H9 (cell line): ENCODE measurements at regions not wholly inside any gene's neighbourhood (a gene's known extent, or its start where the extent isn't known, plus 50 kb on each side); places are given as distances from the start of the nearest gene placed in this dataset.

Experiments
- DNase-seq: peaks from one replicate; pipeline ENCODE4 v3.0.0-alpha.2; 2017
- H2AFZ ChIP-seq: one replicate; pipeline ENCODE4 v1.6.1; 2013; ENCODE audit warnings: mild to moderate bottlenecking, low read length, control low read depth, moderate library complexity
- H2AK5ac ChIP-seq: 2 replicates; pipeline ENCODE4 v1.6.1; 2013; ENCODE audit warnings: low read length, control low read depth, mixed read lengths; ENCODE audit not compliant: insufficient read length
- H2BK120ac ChIP-seq: one replicate; pipeline ENCODE4 v1.6.1; 2013; ENCODE audit warnings: low read depth, mild to moderate bottlenecking, low read length, control low read depth, inconsistent platforms; ENCODE audit not compliant: poor library complexity, severe bottlenecking
- H2BK12ac ChIP-seq: 2 replicates; pipeline ENCODE4 v1.6.1; 2013; ENCODE audit warnings: low read length, control low read depth, mixed read lengths, low read depth; ENCODE audit not compliant: insufficient read length
- H2BK15ac ChIP-seq: 2 replicates; pipeline ENCODE4 v1.6.1; 2013; ENCODE audit warnings: low read depth, low read length, control low read depth
- H2BK20ac ChIP-seq: one replicate; pipeline ENCODE4 v1.6.1; 2013; ENCODE audit warnings: low read depth, mild to moderate bottlenecking, low read length, control low read depth, inconsistent platforms; ENCODE audit not compliant: poor library complexity, severe bottlenecking
- H2BK5ac ChIP-seq: 2 replicates; pipeline ENCODE4 v1.6.1; 2013; ENCODE audit warnings: low read length, control low read depth, mixed read lengths; ENCODE audit not compliant: insufficient read length
- H3K14ac ChIP-seq: 2 replicates; pipeline ENCODE4 v1.6.1; 2013; ENCODE audit warnings: low read length, control low read depth; ENCODE audit not compliant: insufficient read depth
- H3K18ac ChIP-seq: 2 replicates; pipeline ENCODE4 v1.6.1; 2013; ENCODE audit warnings: low read depth, mild to moderate bottlenecking, mixed read lengths, low read length, control low read depth; ENCODE audit not compliant: insufficient read length
- H3K23ac ChIP-seq: 2 replicates; pipeline ENCODE4 v1.6.1; 2013; ENCODE audit warnings: low read length, control low read depth, mixed read lengths, low read depth; ENCODE audit not compliant: insufficient read length
- H3K23me2 ChIP-seq: 2 replicates; pipeline ENCODE4 v1.6.1; 2013; ENCODE audit warnings: low read depth, mild to moderate bottlenecking, mixed read lengths, low read length, control low read depth; ENCODE audit not compliant: insufficient read length, poor library complexity, severe bottlenecking
- H3K27ac ChIP-seq: 2 replicates; pipeline ENCODE4 v1.5.1; 2013; ENCODE audit warnings: low read length, control low read depth, mixed read lengths, low read depth; ENCODE audit not compliant: insufficient read length
- H3K27me3 ChIP-seq: 2 replicates; pipeline ENCODE4 v1.6.1; 2013; ENCODE audit warnings: low read length, control low read depth, inconsistent platforms; ENCODE audit not compliant: insufficient read depth
- H3K4ac ChIP-seq: 2 replicates; pipeline ENCODE4 v1.6.1; 2013; ENCODE audit warnings: low read depth, mild to moderate bottlenecking, control low read depth, inconsistent platforms, low read length, moderate library complexity
- H3K4me1 ChIP-seq: 2 replicates; pipeline ENCODE4 v1.6.1; 2013; ENCODE audit warnings: low read length, control low read depth, inconsistent platforms; ENCODE audit not compliant: insufficient read depth
- H3K4me2 ChIP-seq: 2 replicates; pipeline ENCODE4 v1.6.1; 2013; ENCODE audit warnings: low read length, control low read depth, mixed read lengths; ENCODE audit not compliant: insufficient read length, insufficient read depth
- H3K56ac ChIP-seq: 2 replicates; pipeline ENCODE4 v1.6.1; 2013; ENCODE audit warnings: low read depth, mild to moderate bottlenecking, mixed read lengths, low read length, control low read depth; ENCODE audit not compliant: insufficient read length
- H3K79me1 ChIP-seq: 2 replicates; pipeline ENCODE4 v1.6.1; 2013; ENCODE audit warnings: low read depth, mild to moderate bottlenecking, moderate library complexity, low read length, control low read depth, inconsistent platforms; ENCODE audit not compliant: insufficient read depth, poor library complexity, severe bottlenecking
- H3K79me2 ChIP-seq: 2 replicates; pipeline ENCODE4 v1.6.1; 2013; ENCODE audit warnings: low read length, control low read depth, inconsistent platforms; ENCODE audit not compliant: insufficient read depth
- H3K9ac ChIP-seq: 2 replicates; pipeline ENCODE4 v1.6.1; 2013; ENCODE audit warnings: low read length, control low read depth, mixed read lengths; ENCODE audit not compliant: insufficient read length; ENCODE audit errors: extremely low read depth
- H3K9me3 ChIP-seq: one replicate; pipeline ENCODE4 v1.6.1; 2013; ENCODE audit warnings: low read depth, low read length, inconsistent platforms; ENCODE audit not compliant: control insufficient read depth
- H3T11ph ChIP-seq: one replicate; pipeline ENCODE4 v1.6.1; 2013; ENCODE audit warnings: mild to moderate bottlenecking, low read length, control low read depth, inconsistent platforms
- H4K20me1 ChIP-seq: one replicate; pipeline ENCODE4 v1.6.1; 2013; ENCODE audit not compliant: control insufficient read depth, insufficient read length, insufficient read depth
- H4K5ac ChIP-seq: 2 replicates; pipeline ENCODE4 v1.6.1; 2013; ENCODE audit warnings: low read depth, mild to moderate bottlenecking, mixed read lengths, low read length, control low read depth; ENCODE audit not compliant: insufficient read length
- H4K8ac ChIP-seq: replicated peaks from 2 replicates; pipeline ENCODE4 v1.6.1; 2013; ENCODE audit warnings: low read length, control low read depth, mixed read lengths, low read depth; ENCODE audit not compliant: insufficient read length
- H4K91ac ChIP-seq: 2 replicates; pipeline ENCODE4 v1.6.1; 2013; ENCODE audit warnings: low read depth, mild to moderate bottlenecking, moderate library complexity, mixed read lengths, low read length, control low read depth; ENCODE audit not compliant: insufficient read length
- H3K27ac Mint-ChIP-seq, 3 experiments: 2 replicates in 2 of 3; 3 replicates in 1 of 3; pipeline ENCODE4 v1.8.0; 2020 to 2021; ENCODE audit warnings: mixed read lengths in 3 of 3, mild to moderate bottlenecking in 1 of 3, moderate library complexity in 1 of 3
- H3K27me3 Mint-ChIP-seq: 2 replicates; pipeline ENCODE4 v1.8.0; 2021; ENCODE audit warnings: low read depth, mild to moderate bottlenecking, moderate library complexity, mixed read lengths
- H3K36me3 Mint-ChIP-seq, 3 experiments: 2 replicates in 2 of 3; 3 replicates in 1 of 3; pipeline ENCODE4 v1.8.0; 2020 to 2021; ENCODE audit warnings: low read depth in 3 of 3, mixed read lengths in 3 of 3; ENCODE audit not compliant: insufficient read depth in 1 of 3
- H3K4me1 Mint-ChIP-seq, 2 experiments: 2 replicates each; pipeline ENCODE4 v1.8.0; 2020; ENCODE audit warnings: mixed read lengths in 2 of 2
- H3K4me3 Mint-ChIP-seq, 2 experiments: 2 replicates in 1 of 2; 3 replicates in 1 of 2; pipeline ENCODE4 v1.8.0; 2020 to 2021; ENCODE audit warnings: mild to moderate bottlenecking in 2 of 2, mixed read lengths in 2 of 2, moderate library complexity in 1 of 2
- H3K9me3 Mint-ChIP-seq, 2 experiments: 2 replicates in 1 of 2; 3 replicates in 1 of 2; pipeline ENCODE4 v1.8.0; 2020; ENCODE audit warnings: mild to moderate bottlenecking in 2 of 2, mixed read lengths in 2 of 2, moderate library complexity in 1 of 2
- WGBS: extraction: QIAGEN DNeasy Blood & Tissue Kit; methylation state at CpG from one replicate; pipeline ENCODE4 v1.1.7; 2013; ENCODE audit warnings: missing lambda C conversion rate, low lambda C conversion rate, mixed read lengths; ENCODE audit not compliant: insufficient read length; ENCODE audit errors: extremely low coverage; 5-methylcytosine and 5-hydroxymethylcytosine counted together
- TF ChIP-seq, protein P1 (sequence below): fragments of 200-600 bp; sonication (generic); conservative IDR thresholded peaks from 3 replicates; pipeline ENCODE4 v1.8.0; 2021; ENCODE audit warnings: antibody characterized with exemption, mild to moderate bottlenecking

DNA sequence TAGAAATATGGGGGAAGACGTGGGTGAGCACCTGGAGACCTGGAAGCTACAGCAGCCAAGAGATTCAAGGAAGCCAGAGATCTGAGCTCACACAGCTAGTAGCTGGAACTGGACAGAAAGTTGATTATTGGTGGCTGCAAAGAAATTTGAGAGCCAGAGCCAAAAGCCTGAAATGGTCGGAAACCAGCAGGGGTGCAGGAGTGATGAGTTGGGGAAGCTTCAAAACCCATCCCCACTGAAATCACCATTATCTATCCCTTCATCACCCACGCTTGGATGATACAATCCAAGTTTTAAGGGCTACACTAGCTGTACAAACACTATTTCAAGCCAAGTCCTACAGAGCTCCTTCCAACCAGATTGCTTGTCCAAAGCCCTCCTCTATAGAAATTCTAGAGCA is 296.1 kb upstream of the NEBL start:
- H2BK5ac ChIP-seq = no peak overlapping the region

More for the DNA sequence above, 296.1 kb upstream of the NEBL start:
- no peak overlapping the region for H2BK20ac ChIP-seq
- H2BK120ac ChIP-seq = no peak overlapping the region
- no peak overlapping the region for H3K14ac ChIP-seq
- H4K8ac ChIP-seq = no peak overlapping the region
- no peak overlapping the region for H2AK5ac ChIP-seq
- H3T11ph ChIP-seq = no peak overlapping the region
- H2AFZ ChIP-seq = no peak overlapping the region
- Mint-ChIP-seq H3K4me3 (no peak overlapping the region), H3K27me3 (peaks cover 3% of the 10 kb centered on the region; the same call in 1 of the 2 replicates), H3K4me1 (peaks cover 0 to 2% of the 10 kb centered on the region in 2 experiments; a peak in 1 of 4 replicates), H3K27ac (no peak overlapping the region), H3K36me3 (peaks cover 11 to 20% (median 17%) of the 10 kb centered on the region in 3 experiments), H3K9me3 (peaks cover 15 to 17% of the 10 kb centered on the region in 2 experiments)
- no peak overlapping the region for H3K18ac ChIP-seq
- H3K9ac ChIP-seq = no peak overlapping the region
- H4K5ac ChIP-seq = no peak overlapping the region
- no peaks in the 10 kb centered on the region for H3K23me2 ChIP-seq
- H3K79me1 ChIP-seq = no peaks in the 10 kb centered on the region
- no peak overlapping the region for H3K56ac ChIP-seq
- H3K4ac ChIP-seq = no peak overlapping the region
- H3K79me2 ChIP-seq = no peaks in the 10 kb centered on the region
- H3K27ac ChIP-seq = no peak overlapping the region
- no peak overlapping the region for H2BK12ac ChIP-seq
- TF ChIP-seq, protein P1, sequence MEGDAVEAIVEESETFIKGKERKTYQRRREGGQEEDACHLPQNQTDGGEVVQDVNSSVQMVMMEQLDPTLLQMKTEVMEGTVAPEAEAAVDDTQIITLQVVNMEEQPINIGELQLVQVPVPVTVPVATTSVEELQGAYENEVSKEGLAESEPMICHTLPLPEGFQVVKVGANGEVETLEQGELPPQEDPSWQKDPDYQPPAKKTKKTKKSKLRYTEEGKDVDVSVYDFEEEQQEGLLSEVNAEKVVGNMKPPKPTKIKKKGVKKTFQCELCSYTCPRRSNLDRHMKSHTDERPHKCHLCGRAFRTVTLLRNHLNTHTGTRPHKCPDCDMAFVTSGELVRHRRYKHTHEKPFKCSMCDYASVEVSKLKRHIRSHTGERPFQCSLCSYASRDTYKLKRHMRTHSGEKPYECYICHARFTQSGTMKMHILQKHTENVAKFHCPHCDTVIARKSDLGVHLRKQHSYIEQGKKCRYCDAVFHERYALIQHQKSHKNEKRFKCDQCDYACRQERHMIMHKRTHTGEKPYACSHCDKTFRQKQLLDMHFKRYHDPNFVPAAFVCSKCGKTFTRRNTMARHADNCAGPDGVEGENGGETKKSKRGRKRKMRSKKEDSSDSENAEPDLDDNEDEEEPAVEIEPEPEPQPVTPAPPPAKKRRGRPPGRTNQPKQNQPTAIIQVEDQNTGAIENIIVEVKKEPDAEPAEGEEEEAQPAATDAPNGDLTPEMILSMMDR = no peak
- H3K23ac ChIP-seq = no peak overlapping the region
- H3K4me1 ChIP-seq = no peaks in the 10 kb centered on the region
- H3K9me3 ChIP-seq = no peaks in the 10 kb centered on the region
- H2BK15ac ChIP-seq = no peak overlapping the region
- no peak for DNase-seq
- WGBS = no CpG with 5 or more reads among the region's 3 CpGs
- no peaks in the 10 kb centered on the region for H4K20me1 ChIP-seq
- H3K4me2 ChIP-seq = no peak overlapping the region
- no peaks in the 10 kb centered on the region for H3K27me3 ChIP-seq
- H4K91ac ChIP-seq = no peak overlapping the region
